GM18870 (cell line): ENCODE measurements at regions not wholly inside any gene's neighbourhood (a gene's known extent, or its start where the extent isn't known, plus 50 kb on each side); places are given as distances from the start of the nearest gene placed in this dataset.

ENCODE experiments used
- ATAC-seq: cut with Tn5 transposase; IDR thresholded peaks from one replicate; pipeline ENCODE4 v1.9.1; 2021; ENCODE audit warnings: moderate library complexity; ENCODE audit not compliant: unreplicated experiment

GRCh38 chr12:104863296-104863948 is 94.7 kb downstream of the SLC41A2 start:
- ATAC-seq = no peak

- no peak for ATAC-seq
These were observed 99.2 kb downstream of the SLC41A2 start for GRCh38 chr12:104858611-104859543.

- ATAC-seq = no peak
These were observed 101.6 kb downstream of the SLC41A2 start for GRCh38 chr12:104856531-104856930.

GRCh38 chr12:104855599-104855998 is 102.5 kb downstream of the SLC41A2 start:
- no peak for ATAC-seq

- ATAC-seq = no peak
These were observed 105.2 kb downstream of the SLC41A2 start for GRCh38 chr12:104852896-104853295.

GRCh38 chr12:104852102-104852501 is 106.0 kb downstream of the SLC41A2 start:
- ATAC-seq = no peak

- no peak for ATAC-seq
These were observed 107.3 kb downstream of the SLC41A2 start for GRCh38 chr12:104850781-104851180.

GRCh38 chr12:104846056-104846767 is 111.9 kb downstream of the SLC41A2 start:
- no peak for ATAC-seq

GRCh38 chr12:104844123-104844522 is 114.0 kb downstream of the SLC41A2 start:
- no peak for ATAC-seq

- ATAC-seq = no peak
These were observed 117.8 kb downstream of the SLC41A2 start for GRCh38 chr12:104840262-104840661.

GRCh38 chr12:104835317-104835716 is 122.8 kb downstream of the SLC41A2 start:
- no peak for ATAC-seq

GRCh38 chr12:104834607-104835006 is 123.5 kb downstream of the SLC41A2 start:
- ATAC-seq = no peak

- no peak for ATAC-seq
These were observed 124.3 kb downstream of the SLC41A2 start for GRCh38 chr12:104833756-104834155.

- no peak for ATAC-seq
These were observed 130.1 kb downstream of the SLC41A2 start for GRCh38 chr12:104828015-104828414.

- ATAC-seq = no peak
These were observed 130.5 kb downstream of the SLC41A2 start for GRCh38 chr12:104827587-104827986.

GRCh38 chr12:104825408-104825807 is 132.7 kb downstream of the SLC41A2 start:
- no peak for ATAC-seq

GRCh38 chr12:104823985-104824461 is 134.1 kb downstream of the SLC41A2 start:
- ATAC-seq = no peak

GRCh38 chr12:104822941-104823340 is 135.1 kb downstream of the SLC41A2 start:
- no peak for ATAC-seq

GRCh38 chr12:104816845-104817503 is 141.1 kb downstream of the SLC41A2 start:
- no peak for ATAC-seq

- ATAC-seq = no peak
These were observed 142.2 kb downstream of the SLC41A2 start for GRCh38 chr12:104815935-104816334.

GRCh38 chr12:104814944-104815343 is 143.1 kb downstream of the SLC41A2 start:
- no peak for ATAC-seq
